MG63 (cell line): ENCODE measurements at regions not wholly inside any gene's neighbourhood (a gene's known extent, or its start where the extent isn't known, plus 50 kb on each side); places are given as distances from the start of the nearest gene placed in this dataset.

Experiments
- DNase-seq: peaks from one replicate; pipeline ENCODE4 v3.0.0-alpha.2; 2020
- H3K27me3 ChIP-seq: fragments of 250-450 bp; sonication (Bioruptor Pico); 2 replicates; pipeline ENCODE4 v1.5.1; 2020; ENCODE audit warnings: mild to moderate bottlenecking, moderate library complexity
- H3K36me3 ChIP-seq: fragments of 250-450 bp; sonication (Bioruptor Pico); 2 replicates; pipeline ENCODE4 v1.5.1; 2020; ENCODE audit warnings: mild to moderate bottlenecking, moderate library complexity
- H3K4me3 ChIP-seq: fragments of 250-450 bp; sonication (Bioruptor Pico); 2 replicates; pipeline ENCODE4 v1.5.1; 2020; ENCODE audit warnings: mild to moderate bottlenecking, moderate library complexity
- H3K9me3 ChIP-seq: fragments of 250-450 bp; sonication (Bioruptor Pico); 2 replicates; pipeline ENCODE4 v1.5.1; 2020; ENCODE audit warnings: mild to moderate bottlenecking, moderate library complexity

DNA sequence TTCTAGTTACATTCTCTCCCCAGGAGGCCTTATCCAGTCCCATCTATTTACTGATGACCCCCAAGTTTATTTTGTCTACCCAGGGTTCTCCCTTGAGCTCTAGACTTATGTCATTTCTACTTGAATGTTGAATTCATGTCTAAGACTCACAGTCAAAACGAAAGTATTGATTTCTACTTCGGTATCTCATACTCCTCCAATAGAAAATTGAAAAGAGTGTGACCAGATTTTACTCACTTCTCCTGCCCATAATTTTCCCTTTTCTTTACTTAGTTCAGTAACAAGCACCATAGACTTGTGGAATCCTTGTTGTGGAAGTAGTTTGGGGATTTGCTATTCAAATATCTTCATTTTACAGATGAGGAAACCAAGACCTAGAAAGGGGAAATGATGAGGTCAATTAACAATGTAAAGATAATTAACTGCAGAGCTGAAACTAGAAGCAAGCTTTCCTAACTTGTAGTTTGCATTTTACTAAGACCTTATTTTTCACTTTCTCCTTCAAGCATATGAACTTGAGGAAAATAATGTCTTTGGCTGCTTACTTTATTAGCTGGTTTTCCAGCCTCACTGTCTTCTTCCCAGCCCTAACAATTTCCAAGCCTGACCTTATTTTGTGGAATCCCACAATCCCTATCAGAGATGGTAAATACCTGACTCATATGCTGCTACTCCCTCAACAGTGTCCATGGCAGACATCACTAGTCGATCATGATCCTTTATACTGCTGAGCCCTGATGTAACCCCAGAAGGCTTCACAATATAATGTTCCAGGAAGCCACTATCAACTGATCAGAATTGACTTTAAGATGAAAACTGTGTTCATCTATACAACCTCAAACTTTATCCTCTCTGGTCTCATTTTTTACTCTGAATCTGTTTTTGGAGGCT, 123.9 kb upstream of the AGBL1 start:
- H3K9me3 ChIP-seq, result no peaks in the 10 kb centered on the region
- no peak overlapping the region for H3K4me3 ChIP-seq
- H3K27me3 ChIP-seq, result peaks cover 3% of the 10 kb centered on the region; the same call in 1 of the 2 replicates
- DNase-seq, result peak; percentile 7
- no peaks in the 10 kb centered on the region for H3K36me3 ChIP-seq

DNA sequence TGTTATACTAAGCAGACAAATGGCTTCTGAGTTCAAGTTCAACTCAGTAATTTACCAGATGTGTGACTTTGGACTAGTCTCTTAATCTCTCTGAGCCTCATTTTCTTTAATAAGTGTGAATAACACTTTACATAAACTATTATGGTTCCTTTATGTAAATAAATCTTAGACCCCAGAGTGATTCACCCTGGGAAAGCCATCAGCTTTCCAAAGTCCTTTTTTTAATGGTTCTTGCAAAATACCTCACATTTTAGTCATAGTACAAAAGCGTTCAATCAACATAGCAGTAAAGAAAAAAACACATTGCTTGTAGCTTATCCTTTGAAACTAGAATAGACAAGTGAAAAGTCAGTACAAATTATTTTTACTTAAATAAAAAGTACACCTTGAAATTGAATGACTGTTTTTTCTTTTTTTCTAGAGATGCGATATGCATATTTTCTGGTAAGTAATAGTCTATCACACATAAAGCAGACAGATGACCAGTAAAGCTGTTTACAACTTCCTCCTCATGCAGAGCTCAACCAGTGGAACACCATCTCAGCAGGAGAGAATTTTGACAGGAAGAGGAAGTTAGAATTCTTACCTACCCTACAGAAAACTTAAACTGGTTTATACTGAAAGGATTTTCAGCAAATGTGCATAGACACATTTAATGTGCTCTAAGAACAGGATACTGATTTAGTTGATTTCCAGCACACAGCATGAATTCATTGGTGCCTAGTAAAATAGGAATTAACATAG, 123.0 kb upstream of the AGBL1 start:
- Histone ChIP-seq H3K4me3 (no peak overlapping the region), H3K36me3 (no peaks in the 10 kb centered on the region), H3K9me3 (no peaks in the 10 kb centered on the region), H3K27me3 (no peaks in the 10 kb centered on the region; the same call in 1 of the 2 replicates)
- no peak for DNase-seq

DNA sequence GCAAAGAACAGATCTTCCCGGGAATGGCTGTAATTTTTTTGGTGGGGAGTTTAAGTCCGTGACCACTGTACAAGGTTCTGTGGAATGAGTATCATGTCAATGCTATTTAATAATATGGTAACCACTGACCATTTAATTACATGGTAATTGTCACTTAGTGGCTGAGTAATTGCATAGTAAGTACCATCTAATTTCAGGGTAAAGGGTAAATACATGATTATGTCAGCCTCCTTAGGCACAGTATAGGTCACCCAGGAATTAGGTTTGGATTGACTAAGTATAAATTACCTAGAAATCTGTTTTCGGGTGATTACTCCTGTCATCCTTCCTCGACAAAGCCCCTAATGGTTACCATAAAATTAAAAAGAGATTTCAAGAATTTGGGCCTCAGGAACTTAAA, 120.1 kb upstream of the AGBL1 start:
- H3K9me3 ChIP-seq, result no peaks in the 10 kb centered on the region
- H3K36me3 ChIP-seq, result no peaks in the 10 kb centered on the region
- H3K27me3 ChIP-seq, result no peaks in the 10 kb centered on the region
- DNase-seq, result no peak
- H3K4me3 ChIP-seq, result no peak overlapping the region

DNA sequence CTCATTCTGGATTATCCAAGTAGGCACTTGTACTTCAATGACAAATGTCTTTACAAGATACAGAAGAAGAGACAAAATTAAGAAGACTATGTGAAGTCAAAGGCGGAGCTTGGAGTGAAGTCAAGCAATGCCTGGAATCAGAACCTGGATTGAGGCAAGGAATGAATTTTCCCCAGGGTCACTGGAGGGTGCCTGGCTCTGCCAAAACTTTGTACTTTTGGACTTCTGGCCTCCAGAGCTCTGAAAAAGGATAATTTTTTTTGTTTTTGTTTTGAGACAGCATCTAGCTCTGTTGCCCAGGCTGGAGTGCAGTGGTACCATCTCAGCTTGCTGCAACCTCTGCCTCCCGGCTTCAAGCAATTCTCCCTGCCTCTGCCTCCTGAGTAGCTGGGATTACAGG, 119.3 kb upstream of the AGBL1 start:
- Histone ChIP-seq H3K9me3 (no peaks in the 10 kb centered on the region), H3K27me3 (no peaks in the 10 kb centered on the region), H3K36me3 (no peaks in the 10 kb centered on the region), H3K4me3 (no peak overlapping the region)
- DNase-seq, result no peak

DNA sequence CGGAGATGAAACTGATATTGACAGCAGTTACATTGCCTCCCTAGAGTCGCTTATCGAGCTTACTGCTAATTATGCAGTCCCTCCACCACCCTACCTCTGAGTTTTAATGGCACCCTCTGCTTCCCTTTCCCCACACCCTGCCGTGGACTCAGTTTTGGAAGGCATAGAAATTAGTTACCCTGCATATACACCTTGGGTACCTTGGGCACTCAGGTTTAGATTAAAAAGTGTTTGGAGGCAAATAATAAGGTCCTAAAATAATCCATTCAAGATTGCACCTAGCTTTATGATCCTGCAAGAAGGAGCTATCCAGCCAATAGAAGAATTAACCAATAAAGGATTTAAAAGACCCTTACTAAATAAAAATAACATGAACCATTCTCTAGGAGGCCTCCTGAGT, 117.8 kb upstream of the AGBL1 start:
- Histone ChIP-seq H3K4me3 (no peak overlapping the region), H3K36me3 (no peaks in the 10 kb centered on the region), H3K9me3 (no peaks in the 10 kb centered on the region), H3K27me3 (no peaks in the 10 kb centered on the region)
- no peak for DNase-seq

DNA sequence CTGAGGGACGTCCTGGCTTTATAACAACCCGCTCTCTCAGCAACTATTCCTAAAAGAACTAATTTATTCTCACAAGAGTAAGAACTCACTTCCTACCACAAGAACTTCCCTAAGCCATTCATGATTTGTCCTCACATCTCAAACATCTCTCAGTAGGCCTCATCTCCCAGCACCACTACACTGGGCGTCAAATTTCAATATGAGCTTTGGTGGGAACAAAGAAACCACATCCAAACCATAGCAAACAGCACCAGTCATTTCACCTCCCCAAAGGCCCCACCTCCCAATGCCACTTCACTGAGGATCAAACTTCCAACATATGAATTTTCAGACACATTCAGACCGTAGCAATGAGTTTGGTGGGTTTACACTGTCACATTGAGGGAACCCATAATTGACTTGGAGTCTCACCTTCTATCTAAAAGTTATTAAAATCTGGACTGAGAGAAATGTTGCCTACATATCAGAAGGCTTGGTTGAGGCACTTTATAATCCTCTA, 116.4 kb upstream of the AGBL1 start:
- no peak for DNase-seq

DNA sequence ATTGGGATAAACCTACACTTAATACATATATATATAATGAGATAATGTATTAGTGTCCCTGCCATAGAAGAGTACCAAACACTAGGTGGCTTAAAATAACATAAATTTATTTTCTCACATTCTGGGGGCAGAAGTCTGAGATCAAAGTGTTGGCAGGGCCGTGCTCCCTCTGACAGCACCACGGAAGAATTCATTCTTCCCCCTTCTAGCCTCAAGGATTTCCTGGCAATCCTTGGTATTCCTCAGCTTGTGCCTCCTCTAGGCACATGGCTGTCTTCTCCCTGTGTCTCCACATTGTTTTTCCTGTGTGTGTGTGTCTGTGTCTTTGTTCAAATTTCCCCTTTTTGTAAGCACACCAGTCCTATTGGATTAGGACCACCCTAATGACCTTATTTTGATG, 115.2 kb upstream of the AGBL1 start:
- no peaks in the 10 kb centered on the region for H3K36me3 ChIP-seq
- DNase-seq, result peak; percentile 9
- H3K4me3 ChIP-seq, result no peak overlapping the region
- H3K9me3 ChIP-seq, result no peaks in the 10 kb centered on the region
- no peaks in the 10 kb centered on the region for H3K27me3 ChIP-seq

More for the DNA sequence above, 116.4 kb upstream of the AGBL1 start:
- Histone ChIP-seq H3K4me3 (no peak overlapping the region), H3K36me3 (no peaks in the 10 kb centered on the region), H3K9me3 (no peaks in the 10 kb centered on the region), H3K27me3 (no peaks in the 10 kb centered on the region)

DNA sequence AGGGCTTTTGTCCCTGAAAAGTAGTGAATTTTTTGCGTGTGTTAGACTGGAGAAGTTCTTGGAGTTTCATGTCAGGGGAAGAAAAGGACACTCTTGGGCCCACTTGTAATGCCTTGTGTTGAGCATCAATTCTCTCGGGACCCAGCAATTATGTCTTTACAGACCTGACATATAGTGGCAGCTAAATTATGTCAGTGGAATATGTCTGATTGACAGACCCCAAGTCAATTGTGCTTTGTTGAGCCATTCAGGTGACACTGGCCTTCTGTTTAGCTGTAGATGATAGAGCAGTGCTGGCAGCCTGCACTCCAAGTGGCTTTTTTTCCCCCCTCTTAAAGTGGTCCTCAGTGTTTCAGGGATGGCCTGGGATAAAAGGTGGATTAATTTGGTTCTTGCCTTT, 112.1 kb upstream of the AGBL1 start:
- Histone ChIP-seq H3K4me3 (no peak overlapping the region), H3K27me3 (no peaks in the 10 kb centered on the region), H3K9me3 (no peaks in the 10 kb centered on the region), H3K36me3 (no peaks in the 10 kb centered on the region)
- no peak for DNase-seq

DNA sequence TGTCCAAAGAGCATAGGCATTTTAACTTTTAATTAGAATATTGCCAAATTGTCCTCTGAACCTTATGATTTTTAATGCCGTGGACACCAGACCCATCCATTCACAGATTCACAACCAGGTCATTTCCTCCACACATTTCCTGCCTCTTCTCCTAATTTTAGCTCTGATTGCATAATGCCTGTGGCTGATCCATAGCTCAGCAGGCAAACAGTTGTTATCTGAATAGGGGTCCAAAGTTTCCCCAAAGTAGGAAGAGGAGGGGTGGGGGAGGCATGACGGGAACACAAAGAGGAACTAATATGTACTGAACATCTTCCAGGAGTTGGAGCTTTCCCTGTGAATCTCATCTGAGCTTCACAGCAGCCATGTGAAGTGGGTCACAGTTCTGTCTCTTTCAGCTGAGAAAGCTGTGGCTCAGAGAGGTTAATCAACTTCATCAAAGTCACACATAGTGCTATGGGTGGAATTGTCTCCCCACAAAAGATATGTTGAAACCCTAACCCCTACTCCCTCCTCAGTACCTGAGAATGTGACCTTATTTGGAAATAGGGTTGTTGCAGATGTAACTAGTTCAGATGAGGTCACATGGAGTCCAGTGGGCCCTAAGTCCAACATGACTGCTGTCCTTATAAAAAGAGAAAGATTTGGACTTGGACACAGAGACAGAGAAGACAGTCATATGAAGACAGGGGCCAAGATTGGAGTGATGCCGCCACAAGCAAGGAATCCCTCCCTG, 106.7 kb upstream of the AGBL1 start:
- DNase-seq, result no peak
- Histone ChIP-seq H3K9me3 (no peaks in the 10 kb centered on the region), H3K27me3 (no peaks in the 10 kb centered on the region), H3K4me3 (no peak overlapping the region), H3K36me3 (no peaks in the 10 kb centered on the region)

DNA sequence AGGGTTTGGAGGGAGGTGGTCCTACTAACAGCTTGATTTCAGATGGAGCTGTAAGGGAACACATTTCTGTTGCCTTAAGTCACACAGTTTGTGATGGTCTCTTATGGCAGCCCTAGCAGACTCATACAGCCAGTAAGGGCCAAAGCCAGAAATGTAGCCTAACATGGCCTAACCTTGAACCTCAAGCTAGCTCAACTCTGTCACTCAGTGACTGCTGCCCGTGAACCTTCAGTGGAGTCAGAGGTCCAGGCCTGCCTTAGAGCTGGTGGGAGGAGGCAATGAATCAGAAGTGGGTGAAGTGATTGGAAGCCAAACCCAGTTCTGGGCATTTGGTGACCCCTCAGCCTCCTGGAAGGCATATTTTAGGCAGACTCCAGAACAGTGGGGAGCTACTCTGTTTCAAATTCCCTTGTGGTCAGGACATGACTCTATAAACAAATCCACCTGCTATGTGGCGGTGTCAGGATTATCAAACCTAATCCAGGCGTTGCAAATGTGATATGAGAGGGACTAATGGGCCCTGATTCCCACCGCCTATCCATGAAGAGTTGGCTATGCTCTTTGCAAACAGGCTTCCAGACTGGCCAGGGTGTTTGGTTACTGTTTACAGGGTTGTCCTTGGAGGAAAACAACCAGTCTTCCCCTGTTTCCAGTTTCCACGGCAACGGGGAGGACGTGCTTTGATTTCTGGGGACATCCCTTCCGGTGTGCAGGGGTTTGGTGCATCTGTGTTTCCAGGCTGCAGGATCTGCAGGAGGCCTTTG, 105.9 kb upstream of the AGBL1 start:
- no peak for DNase-seq
- no peak overlapping the region for H3K4me3 ChIP-seq
- H3K27me3 ChIP-seq, result no peaks in the 10 kb centered on the region
- no peaks in the 10 kb centered on the region for H3K9me3 ChIP-seq
- H3K36me3 ChIP-seq, result no peaks in the 10 kb centered on the region

DNA sequence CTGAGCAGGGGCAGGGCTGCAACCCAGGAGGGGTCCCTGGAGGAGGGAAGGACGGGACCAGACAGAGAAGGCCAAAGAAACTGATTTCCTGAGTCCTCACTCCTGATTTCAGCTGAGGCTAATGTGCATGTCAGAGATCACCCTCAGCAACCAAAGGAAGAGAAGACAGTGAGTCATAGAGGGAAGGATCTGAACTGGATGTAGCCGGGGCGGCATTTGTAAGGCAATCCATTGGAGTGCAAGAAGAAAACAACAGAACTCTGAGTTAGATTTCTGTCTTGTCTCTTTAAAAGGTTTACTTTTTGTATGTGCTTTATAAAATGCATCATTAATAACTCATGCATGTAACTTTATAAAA, 105.3 kb upstream of the AGBL1 start:
- no peaks in the 10 kb centered on the region for H3K9me3 ChIP-seq
- no peaks in the 10 kb centered on the region for H3K27me3 ChIP-seq
- no peak for DNase-seq
- H3K36me3 ChIP-seq, result no peaks in the 10 kb centered on the region
- no peak overlapping the region for H3K4me3 ChIP-seq

DNA sequence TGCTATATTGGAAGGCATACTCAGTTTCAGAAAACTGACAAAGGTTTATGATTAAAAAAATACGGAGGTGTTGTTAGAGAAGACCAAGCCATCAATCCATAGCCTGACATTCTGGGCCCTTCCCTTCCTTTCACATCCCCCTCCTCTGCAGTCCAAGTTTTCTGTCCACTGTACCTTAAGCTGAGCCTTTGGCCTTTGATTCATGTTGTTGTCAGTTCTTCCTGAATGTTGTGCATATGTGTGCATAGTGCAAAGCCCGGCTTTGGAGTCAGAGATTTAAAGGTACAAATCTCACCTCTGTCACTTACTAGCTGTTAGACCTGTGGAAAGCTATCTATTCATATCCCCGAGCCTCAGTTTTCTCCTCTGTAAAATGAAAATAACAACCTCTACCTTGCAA, 104.9 kb upstream of the AGBL1 start:
- Histone ChIP-seq H3K9me3 (no peaks in the 10 kb centered on the region), H3K27me3 (no peaks in the 10 kb centered on the region), H3K36me3 (no peaks in the 10 kb centered on the region), H3K4me3 (no peak overlapping the region)
- no peak for DNase-seq

DNA sequence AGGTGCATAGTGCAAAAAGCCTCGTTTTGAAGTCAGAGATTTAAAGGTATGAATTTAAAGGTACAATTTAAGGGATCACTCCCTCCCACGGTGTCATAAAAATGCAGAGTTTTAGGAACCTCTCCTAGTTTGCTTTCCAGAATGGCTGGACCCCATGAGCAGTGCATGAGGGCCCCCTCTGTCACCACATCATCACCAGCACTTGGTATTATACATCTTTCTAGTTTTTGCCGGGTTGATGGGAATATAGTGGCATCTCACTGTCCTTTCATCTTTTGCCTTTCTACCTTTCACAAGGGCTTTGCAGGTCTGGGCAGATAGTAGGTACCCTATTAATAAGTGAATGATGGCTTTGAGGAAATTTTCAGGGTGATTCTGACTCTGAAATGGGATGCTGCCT, 103.6 kb upstream of the AGBL1 start:
- Histone ChIP-seq H3K27me3 (no peaks in the 10 kb centered on the region), H3K4me3 (no peak overlapping the region), H3K9me3 (no peaks in the 10 kb centered on the region), H3K36me3 (no peaks in the 10 kb centered on the region)
- DNase-seq, result no peak

DNA sequence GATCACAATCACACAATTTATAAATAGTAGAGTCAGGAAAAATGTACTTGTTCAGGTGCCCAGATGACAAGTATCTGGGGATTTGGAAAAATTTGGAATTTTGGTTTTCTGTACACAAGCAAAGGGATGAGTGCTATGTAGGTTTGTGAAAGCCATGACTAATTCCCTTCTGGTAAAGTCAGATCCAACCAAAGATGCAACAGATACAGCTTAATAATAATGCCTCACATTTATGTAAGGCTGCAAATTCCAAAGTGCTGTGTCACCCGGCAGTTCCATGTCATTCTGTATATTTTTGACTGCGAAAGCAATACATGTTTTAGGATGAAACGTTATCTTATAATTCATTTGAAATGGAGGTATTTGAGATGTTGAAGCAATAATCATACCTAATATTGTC, 102.7 kb upstream of the AGBL1 start:
- no peaks in the 10 kb centered on the region for H3K36me3 ChIP-seq
- no peaks in the 10 kb centered on the region for H3K9me3 ChIP-seq
- H3K4me3 ChIP-seq, result no peak overlapping the region
- no peaks in the 10 kb centered on the region for H3K27me3 ChIP-seq
- DNase-seq, result peak; percentile 31

DNA sequence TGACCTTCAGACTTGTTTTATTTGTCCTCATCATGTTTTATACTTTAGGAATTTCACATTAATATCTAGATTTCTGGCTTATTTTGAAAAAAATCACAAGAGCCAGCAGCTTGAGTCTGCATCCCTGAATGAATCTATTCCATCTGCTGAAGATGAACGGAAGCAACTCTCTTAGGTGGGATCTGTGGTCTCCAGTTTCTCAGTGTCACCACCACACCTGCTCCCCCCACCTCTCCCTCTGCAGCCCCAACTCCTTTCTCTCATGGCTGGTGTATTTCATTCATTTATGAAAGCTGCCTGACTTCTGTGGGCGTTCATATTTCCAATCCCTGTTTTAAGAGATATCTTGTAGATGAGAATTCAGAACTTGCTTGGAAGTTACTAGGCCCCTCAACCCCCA, 102.1 kb upstream of the AGBL1 start:
- Histone ChIP-seq H3K27me3 (no peaks in the 10 kb centered on the region), H3K4me3 (no peak overlapping the region), H3K36me3 (no peaks in the 10 kb centered on the region), H3K9me3 (no peaks in the 10 kb centered on the region)
- no peak for DNase-seq

DNA sequence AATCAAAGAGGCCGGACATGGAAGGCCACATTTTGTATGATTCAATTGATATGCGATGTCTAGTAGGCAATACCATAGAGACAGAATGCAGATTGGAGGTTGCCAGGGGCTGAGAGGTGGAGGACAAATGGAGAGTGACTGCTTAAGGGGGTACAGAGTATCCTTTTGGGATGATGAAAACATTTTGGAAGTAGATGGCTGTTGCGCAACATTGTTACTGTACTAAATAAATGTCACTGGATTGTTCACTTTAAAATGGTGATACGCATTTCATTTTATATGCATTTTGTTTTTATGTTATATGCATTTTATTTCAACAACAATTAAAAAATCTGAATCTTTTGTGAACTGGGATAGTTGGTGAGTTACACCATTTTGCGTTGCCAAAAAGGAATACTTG, 99.7 kb upstream of the AGBL1 start:
- Histone ChIP-seq H3K36me3 (no peaks in the 10 kb centered on the region), H3K9me3 (no peaks in the 10 kb centered on the region), H3K27me3 (no peaks in the 10 kb centered on the region), H3K4me3 (no peak overlapping the region)
- DNase-seq, result no peak

DNA sequence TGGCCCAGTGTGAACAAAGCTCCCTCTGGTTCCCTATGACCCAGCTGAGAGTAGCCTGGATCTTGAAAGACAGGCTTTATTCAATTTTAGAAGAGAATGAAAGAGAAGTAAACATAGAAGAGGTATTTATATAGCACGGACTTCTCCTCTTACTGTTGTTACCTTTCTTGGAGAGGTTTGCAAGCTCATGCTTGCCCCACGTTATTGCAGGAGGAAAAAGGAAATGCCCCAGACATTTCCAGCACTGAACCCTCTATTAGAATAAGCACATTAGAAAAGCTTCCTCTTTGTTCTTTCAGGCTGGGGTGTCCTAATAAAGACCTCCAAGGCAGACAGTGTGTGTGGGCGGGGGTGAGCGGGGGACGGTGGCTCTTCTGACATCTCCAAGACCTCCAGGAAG, 98.7 kb upstream of the AGBL1 start:
- no peaks in the 10 kb centered on the region for H3K27me3 ChIP-seq
- H3K9me3 ChIP-seq, result no peaks in the 10 kb centered on the region
- DNase-seq, result no peak
- no peak overlapping the region for H3K4me3 ChIP-seq
- H3K36me3 ChIP-seq, result no peaks in the 10 kb centered on the region
